AG04450 (cell line): ENCODE measurements at regions not wholly inside any gene's neighbourhood (a gene's known extent, or its start where the extent isn't known, plus 50 kb on each side); places are given as distances from the start of the nearest gene placed in this dataset.

ENCODE experiments used
- CTCF ChIA-PET: fragments of 300-600, 350-600 bp; formaldehyde crosslinking; extraction: SDS; loops from one replicate; lab custom pipeline; 2022; ENCODE audit warnings: antibody characterized with exemption, inconsistent platforms; lab: Charles Lee
- POLR2A ChIA-PET: fragments of 350-600 bp; formaldehyde crosslinking; extraction: SDS; loops from one replicate; lab custom pipeline; 2021; ENCODE audit warnings: antibody characterized with exemption, inconsistent platforms; lab: Yijun Ruan, JAX
- DNase-seq: peaks from one replicate; pipeline ENCODE4 v3.0.0-alpha.2; 2011; ENCODE audit warnings: low read depth, low spot score
- H3K27ac ChIP-seq: one replicate; pipeline ENCODE4 v1.5.1; 2012; ENCODE audit warnings: low read depth, low read length, control low read depth
- H3K27me3 ChIP-seq: one replicate; pipeline ENCODE4 v1.6.0; 2012; ENCODE audit warnings: low read length; ENCODE audit not compliant: control insufficient read depth, insufficient read depth
- H3K4me3 ChIP-seq: 2 replicates; pipeline ENCODE4 v1.5.1; 2011; ENCODE audit warnings: mild to moderate bottlenecking, low read depth, low read length, control low read depth
- H3K9me3 ChIP-seq: 2 replicates; pipeline ENCODE4 v1.5.1; 2012; ENCODE audit warnings: low read length; ENCODE audit not compliant: control insufficient read depth, insufficient read depth
- CTCF ChIP-seq: IDR thresholded peaks from 2 replicates; pipeline ENCODE4 v1.5.1; 2011; ENCODE audit warnings: low read depth, low read length, control low read depth, inconsistent platforms

GRCh38 chr16:60815033-60815432, 1221.2 kb downstream of the CDH8 start:
- ChIA-PET POLR2A (no interaction called here), CTCF (no interaction called here)
- Histone ChIP-seq H3K9me3 (no peaks in the 10 kb centered on the region), H3K4me3 (no peak overlapping the region), H3K27ac (no peak overlapping the region), H3K27me3 (no peaks in the 10 kb centered on the region)
- DNase-seq, result no peak
- TF ChIP-seq CTCF, result no peak

GRCh38 chr16:60811657-60812056, 1224.6 kb downstream of the CDH8 start:
- DNase-seq, result no peak
- CTCF ChIA-PET, result no interaction called here
- POLR2A ChIA-PET, result no interaction called here
- no peak overlapping the region for H3K27ac ChIP-seq
- H3K9me3 ChIP-seq, result no peaks in the 10 kb centered on the region
- H3K27me3 ChIP-seq, result no peaks in the 10 kb centered on the region
- no peak for TF ChIP-seq CTCF
- no peak overlapping the region for H3K4me3 ChIP-seq

GRCh38 chr16:60811051-60811608, 1225.1 kb downstream of the CDH8 start:
- no peak for DNase-seq
- Histone ChIP-seq H3K9me3 (no peaks in the 10 kb centered on the region), H3K4me3 (no peak overlapping the region), H3K27ac (no peak overlapping the region), H3K27me3 (no peaks in the 10 kb centered on the region)
- ChIA-PET POLR2A (no interaction called here), CTCF (no interaction called here)
- no peak for TF ChIP-seq CTCF

- no peak for TF ChIP-seq CTCF
- H3K9me3 ChIP-seq, result no peaks in the 10 kb centered on the region
- H3K27ac ChIP-seq, result no peak overlapping the region
- POLR2A ChIA-PET, result no interaction called here
- H3K27me3 ChIP-seq, result no peaks in the 10 kb centered on the region
- CTCF ChIA-PET, result no interaction called here
- no peak for DNase-seq
- no peak overlapping the region for H3K4me3 ChIP-seq
These were observed 1226.0 kb downstream of the CDH8 start for GRCh38 chr16:60810250-60810649.

- Histone ChIP-seq H3K27me3 (no peaks in the 10 kb centered on the region), H3K9me3 (peaks cover 4% of the 10 kb centered on the region; the same call in 1 of the 2 replicates), H3K27ac (no peak overlapping the region), H3K4me3 (no peak overlapping the region)
- TF ChIP-seq CTCF, result no peak
- POLR2A ChIA-PET, result no interaction called here
- CTCF ChIA-PET, result no interaction called here
- DNase-seq, result no peak
These were observed 1243.8 kb downstream of the CDH8 start for GRCh38 chr16:60792437-60792836.
